Stimulated activated memory B cell treated with anti-CD40 and anti-IgM and Interleukin-4, amounts not matched to agents 10 μg/mL and 1 μg/mL and 100 μg/mL, for 72 hours (primary cell): ENCODE measurements at regions not wholly inside any gene's neighbourhood (a gene's known extent, or its start where the extent isn't known, plus 50 kb on each side); places are given as distances from the start of the nearest gene placed in this dataset.
A peak's percentile ranks its signal among the peaks of the same experiment; 100 is the strongest.

Source experiments
- ATAC-seq: fragments of 150-1000 bp; cut with Tn5 transposase; 2 replicates; pipeline ENCODE4 v1.10.0; 2021
- H3K27ac Mint-ChIP-seq: one replicate; pipeline ENCODE4 v1.8.0; 2022; ENCODE audit warnings: mild to moderate bottlenecking, mixed read lengths
- H3K27me3 Mint-ChIP-seq: one replicate; pipeline ENCODE4 v1.8.0; 2022; ENCODE audit warnings: mixed read lengths
- H3K36me3 Mint-ChIP-seq: one replicate; pipeline ENCODE4 v1.8.0; 2022; ENCODE audit warnings: mixed read lengths
- H3K4me1 Mint-ChIP-seq: one replicate; pipeline ENCODE4 v1.8.0; 2022; ENCODE audit warnings: mixed read lengths
- H3K4me3 Mint-ChIP-seq: one replicate; pipeline ENCODE4 v1.8.0; 2022; ENCODE audit warnings: mild to moderate bottlenecking, moderate library complexity, mixed read lengths
- H3K9me3 Mint-ChIP-seq: one replicate; pipeline ENCODE4 v1.8.0; 2022; ENCODE audit warnings: mixed read lengths

DNA sequence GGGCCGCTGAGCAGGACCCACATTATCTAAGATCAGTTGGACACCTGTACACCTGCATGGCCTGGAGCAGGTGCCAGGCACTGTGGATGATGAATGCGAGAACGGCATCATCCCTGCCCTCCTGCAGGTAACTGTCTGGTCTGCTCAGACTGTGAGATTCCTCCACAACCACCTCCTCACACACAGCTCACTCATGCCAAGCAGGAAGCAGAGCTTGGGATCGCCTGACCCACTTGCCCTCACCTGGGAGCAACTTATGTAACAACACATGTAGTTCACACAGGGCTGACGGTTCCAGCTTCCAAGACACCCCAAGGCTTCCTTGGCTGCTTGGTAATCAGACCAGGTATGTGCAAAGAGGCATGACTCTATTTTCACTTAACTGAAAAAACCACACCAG lies 359.2 kb downstream of the PREX1 start:
- Mint-ChIP-seq H3K9me3 (peaks cover 8% of the 10 kb centered on the region), H3K4me3 (no peak overlapping the region), H3K36me3 (no peaks in the 10 kb centered on the region), H3K27ac (no peak overlapping the region), H3K27me3 (peaks cover 8% of the 10 kb centered on the region), H3K4me1 (peaks cover 7% of the 10 kb centered on the region)
- ATAC-seq, result no peak

GRCh38 chr20:48467622-48468021 lies 360.2 kb downstream of the PREX1 start:
- Mint-ChIP-seq H3K36me3 (no peaks in the 10 kb centered on the region), H3K4me1 (peaks cover 7% of the 10 kb centered on the region), H3K4me3 (no peak overlapping the region), H3K9me3 (peaks cover 8% of the 10 kb centered on the region), H3K27me3 (peaks cover 17% of the 10 kb centered on the region), H3K27ac (no peak overlapping the region)
- peak; percentile 55 for ATAC-seq

DNA sequence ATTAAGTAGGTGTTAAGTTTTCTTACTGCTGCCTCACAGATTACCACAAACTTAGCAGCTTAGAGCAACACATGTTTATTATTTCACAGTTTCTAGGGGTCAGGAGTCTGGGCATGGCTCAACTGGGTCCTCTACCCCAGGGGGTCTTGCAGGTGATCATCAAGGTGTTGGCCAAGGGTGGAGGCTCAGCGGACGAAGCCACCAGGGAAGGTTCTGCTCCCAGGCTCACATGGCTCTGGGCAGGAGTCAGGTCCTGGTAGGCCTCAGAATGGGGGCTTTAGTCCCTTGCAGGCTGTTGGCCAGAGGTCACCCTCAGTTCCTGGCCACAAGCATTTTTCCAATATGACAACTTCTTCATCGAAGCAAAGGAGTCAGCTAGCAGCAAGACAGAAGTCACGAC lies 362.5 kb downstream of the PREX1 start:
- H3K27me3 Mint-ChIP-seq, result peaks cover 28% of the 10 kb centered on the region
- no peak for ATAC-seq
- H3K4me3 Mint-ChIP-seq, result no peak overlapping the region
- no peaks in the 10 kb centered on the region for H3K36me3 Mint-ChIP-seq
- peaks cover 20% of the 10 kb centered on the region for H3K4me1 Mint-ChIP-seq
- no peak overlapping the region for H3K27ac Mint-ChIP-seq
- H3K9me3 Mint-ChIP-seq, result peaks cover 8% of the 10 kb centered on the region

- peaks cover 28% of the 10 kb centered on the region for H3K27me3 Mint-ChIP-seq
- H3K27ac Mint-ChIP-seq, result no peak overlapping the region
- no peaks in the 10 kb centered on the region for H3K36me3 Mint-ChIP-seq
- no peak for ATAC-seq
- peaks cover 22% of the 10 kb centered on the region for H3K4me1 Mint-ChIP-seq
- peaks cover 8% of the 10 kb centered on the region for H3K9me3 Mint-ChIP-seq
- no peak overlapping the region for H3K4me3 Mint-ChIP-seq
These were observed 363.9 kb downstream of the PREX1 start for GRCh38 chr20:48463916-48464315.

DNA sequence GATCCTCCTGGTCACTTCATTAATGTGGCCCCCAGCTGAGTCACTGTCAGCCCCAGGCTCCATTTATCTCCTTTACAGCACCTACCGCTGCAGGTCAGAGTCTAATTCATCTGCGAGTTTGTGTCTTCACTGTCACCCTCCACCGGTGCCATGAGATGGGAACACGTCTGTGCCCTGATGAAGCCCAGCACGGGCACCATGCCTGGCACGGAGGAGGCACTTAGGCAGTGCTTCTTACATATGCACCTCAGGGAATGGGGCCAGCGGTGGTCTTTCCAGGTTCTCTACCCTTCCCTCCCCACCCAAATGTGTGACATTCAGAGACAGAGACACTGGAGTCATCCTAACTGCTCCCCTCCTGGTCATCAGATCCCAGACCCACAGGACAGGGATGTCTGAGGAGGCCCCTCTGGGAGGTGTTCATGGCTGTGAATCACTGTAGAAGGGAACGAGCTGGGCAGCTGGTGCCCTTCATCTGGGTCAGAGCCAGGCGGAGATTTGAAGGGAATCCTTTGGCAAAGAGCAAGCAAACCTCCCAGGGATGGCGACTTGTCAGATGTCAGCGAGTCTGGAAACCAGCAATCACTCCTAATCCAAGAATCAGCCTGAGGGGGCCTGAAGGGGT lies 364.6 kb downstream of the PREX1 start:
- H3K9me3 Mint-ChIP-seq, result peaks cover 8% of the 10 kb centered on the region
- H3K27me3 Mint-ChIP-seq, result peaks cover 33% of the 10 kb centered on the region
- H3K4me3 Mint-ChIP-seq, result no peak overlapping the region
- no peak overlapping the region for H3K27ac Mint-ChIP-seq
- no peak for ATAC-seq
- peaks cover 22% of the 10 kb centered on the region for H3K4me1 Mint-ChIP-seq
- H3K36me3 Mint-ChIP-seq, result no peaks in the 10 kb centered on the region

DNA sequence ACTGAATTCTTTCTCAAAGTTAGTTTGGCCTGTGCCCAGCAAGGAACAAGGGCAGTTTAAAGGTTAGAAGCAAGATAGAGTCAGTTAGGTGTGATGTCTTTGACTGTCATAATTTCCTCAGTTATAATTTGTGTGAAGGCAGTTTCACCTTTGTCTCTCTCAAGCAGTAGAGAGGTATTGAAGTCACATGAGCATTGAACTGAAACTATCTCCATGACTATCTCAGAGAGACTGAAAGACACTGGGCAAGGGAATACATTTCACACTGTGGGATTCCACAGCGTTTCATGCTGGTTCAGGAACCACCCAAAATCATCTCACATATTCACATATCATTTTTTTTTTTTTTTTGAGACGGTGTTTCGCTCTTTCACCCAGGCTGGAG lies 366.1 kb downstream of the PREX1 start:
- no peak for ATAC-seq
- Mint-ChIP-seq H3K9me3 (peaks cover 8% of the 10 kb centered on the region), H3K36me3 (no peaks in the 10 kb centered on the region), H3K27me3 (peaks cover 36% of the 10 kb centered on the region), H3K27ac (no peak overlapping the region), H3K4me1 (peaks cover 26% of the 10 kb centered on the region), H3K4me3 (no peak overlapping the region)

DNA sequence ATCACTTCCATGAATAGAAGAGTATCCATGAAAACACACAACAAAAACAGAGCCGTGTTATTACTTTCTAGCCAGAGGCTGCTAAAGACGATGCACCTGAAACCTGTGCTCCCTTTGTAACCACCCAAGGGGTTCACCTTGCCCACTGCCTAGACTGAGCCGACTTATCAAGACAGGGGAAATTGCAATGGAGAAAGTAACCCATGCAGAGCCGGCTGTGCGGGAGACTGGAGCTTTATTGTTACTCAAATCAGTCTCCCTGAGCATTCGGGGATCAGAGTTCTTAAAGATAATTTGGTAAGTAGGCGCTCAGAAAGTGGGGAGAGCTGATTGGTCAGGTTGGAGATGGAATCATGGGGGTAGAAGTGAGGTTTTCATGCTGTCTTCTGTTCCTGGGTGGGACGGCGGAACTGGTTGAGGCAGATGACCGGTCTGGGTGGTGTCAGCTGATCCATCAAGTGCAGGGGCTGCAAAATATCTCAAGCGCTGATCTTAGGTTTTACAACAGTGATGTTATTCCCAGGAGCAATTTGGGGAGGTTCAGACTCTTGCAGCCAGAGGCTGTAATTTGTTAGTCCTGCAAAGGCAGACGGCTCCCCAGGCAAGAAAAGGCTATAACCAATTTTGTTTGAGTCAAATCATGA lies 366.6 kb downstream of the PREX1 start:
- Mint-ChIP-seq H3K4me3 (peak overlapping the region; percentile 11), H3K9me3 (peaks cover 5% of the 10 kb centered on the region), H3K36me3 (no peaks in the 10 kb centered on the region), H3K27ac (peak overlapping the region; percentile 35), H3K4me1 (peaks cover 32% of the 10 kb centered on the region), H3K27me3 (peaks cover 36% of the 10 kb centered on the region)
- ATAC-seq, result no peak

GRCh38 chr20:48460681-48461080 lies 367.1 kb downstream of the PREX1 start:
- Mint-ChIP-seq H3K4me3 (peak overlapping the region; percentile 25), H3K36me3 (no peaks in the 10 kb centered on the region)

DNA sequence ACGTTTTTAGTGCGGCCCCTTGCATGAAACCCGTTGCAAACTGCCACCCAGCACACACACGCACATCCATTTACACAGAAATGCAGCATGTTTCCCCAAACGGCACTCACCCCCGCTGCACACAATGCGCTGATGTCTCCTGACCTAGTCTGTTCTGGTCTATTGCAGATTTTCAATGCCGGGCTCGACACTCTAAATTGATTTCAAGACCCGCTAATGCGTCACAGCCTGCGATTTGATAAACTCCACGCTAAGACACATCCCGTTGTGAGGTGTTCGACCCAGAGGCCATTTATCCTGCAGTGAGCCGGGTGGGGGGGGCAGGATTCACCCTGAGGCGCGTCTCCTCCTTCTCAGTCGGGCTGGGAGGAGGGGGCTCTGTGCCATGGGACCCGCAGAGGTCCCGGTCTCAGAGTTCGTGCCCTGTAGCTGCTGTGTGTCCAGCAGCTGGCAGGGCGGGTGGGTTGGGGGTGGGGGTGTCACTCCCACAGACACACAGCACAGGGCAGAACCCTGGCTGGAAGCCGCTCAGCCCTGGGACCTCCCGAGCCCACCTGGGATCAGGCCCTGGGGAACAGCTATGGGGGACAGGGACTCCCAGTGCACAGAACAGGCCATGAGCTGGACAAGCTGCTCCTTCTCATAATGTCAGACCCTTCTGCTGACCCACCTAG lies 367.9 kb downstream of the PREX1 start:
- Mint-ChIP-seq H3K27ac (no peak overlapping the region), H3K4me3 (no peak overlapping the region), H3K36me3 (no peaks in the 10 kb centered on the region), H3K27me3 (peaks cover 48% of the 10 kb centered on the region), H3K9me3 (no peaks in the 10 kb centered on the region), H3K4me1 (peaks cover 39% of the 10 kb centered on the region)
- ATAC-seq, result no peak

More at GRCh38 chr20:48460681-48461080, 367.1 kb downstream of the PREX1 start:
- Mint-ChIP-seq H3K4me1 (peaks cover 37% of the 10 kb centered on the region), H3K9me3 (peaks cover 3% of the 10 kb centered on the region), H3K27me3 (peaks cover 39% of the 10 kb centered on the region), H3K27ac (peak overlapping the region; percentile 35)
- ATAC-seq, result peak; percentile 32

GRCh38 chr20:48458601-48459385 lies 369.0 kb downstream of the PREX1 start:
- no peaks in the 10 kb centered on the region for H3K9me3 Mint-ChIP-seq
- no peak overlapping the region for H3K4me3 Mint-ChIP-seq
- no peaks in the 10 kb centered on the region for H3K36me3 Mint-ChIP-seq
- H3K27me3 Mint-ChIP-seq, result peaks cover 53% of the 10 kb centered on the region
- ATAC-seq, result no peak
- H3K27ac Mint-ChIP-seq, result no peak overlapping the region
- peaks cover 39% of the 10 kb centered on the region for H3K4me1 Mint-ChIP-seq

GRCh38 chr20:48458003-48458377 lies 369.8 kb downstream of the PREX1 start:
- Mint-ChIP-seq H3K9me3 (no peaks in the 10 kb centered on the region), H3K4me3 (peak overlapping the region; percentile 13), H3K27me3 (peaks cover 53% of the 10 kb centered on the region), H3K36me3 (no peaks in the 10 kb centered on the region), H3K27ac (no peak overlapping the region), H3K4me1 (peaks cover 39% of the 10 kb centered on the region)
- ATAC-seq, result no peak

DNA sequence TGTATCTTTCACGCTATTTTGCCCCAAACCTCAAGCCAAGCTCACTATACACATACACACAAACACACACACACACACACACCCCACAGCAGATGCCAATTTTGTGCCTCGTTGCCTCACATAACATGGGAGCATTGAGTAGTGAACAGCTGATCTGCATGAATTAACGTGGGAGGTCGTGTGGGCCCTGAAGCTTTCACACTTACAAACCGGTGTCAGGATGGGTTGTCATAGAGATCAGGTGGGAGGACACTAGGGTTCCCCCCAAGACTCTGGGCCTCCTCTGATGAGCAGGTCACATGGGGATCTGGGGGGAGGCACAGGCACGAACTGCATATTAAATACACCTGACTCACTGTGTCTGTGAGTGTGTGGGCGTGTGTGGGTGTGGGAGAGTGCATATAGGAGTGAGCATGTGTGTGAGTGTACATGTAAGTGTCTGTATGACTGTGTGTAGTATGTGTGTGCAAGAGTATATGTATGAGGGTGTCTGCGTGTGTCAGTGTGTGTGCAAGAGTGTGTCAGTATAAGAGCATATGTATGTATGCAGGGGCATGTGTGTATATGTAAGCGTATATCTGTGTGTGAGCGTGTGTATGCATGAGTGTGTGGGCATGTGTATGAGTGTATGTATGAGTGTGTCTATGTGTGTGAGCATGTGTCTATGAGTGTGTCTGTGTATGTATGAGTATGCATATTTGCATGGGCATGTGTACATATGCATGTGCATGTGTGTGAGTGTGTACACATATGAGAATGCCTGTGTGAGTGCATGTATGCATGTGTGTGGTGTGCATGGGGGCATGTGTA lies 370.4 kb downstream of the PREX1 start:
- Mint-ChIP-seq H3K9me3 (no peaks in the 10 kb centered on the region), H3K36me3 (no peaks in the 10 kb centered on the region), H3K4me1 (peaks cover 39% of the 10 kb centered on the region), H3K4me3 (no peak overlapping the region), H3K27me3 (peaks cover 47% of the 10 kb centered on the region), H3K27ac (peak overlapping the region; percentile 1)
- peak; percentile 69 for ATAC-seq

DNA sequence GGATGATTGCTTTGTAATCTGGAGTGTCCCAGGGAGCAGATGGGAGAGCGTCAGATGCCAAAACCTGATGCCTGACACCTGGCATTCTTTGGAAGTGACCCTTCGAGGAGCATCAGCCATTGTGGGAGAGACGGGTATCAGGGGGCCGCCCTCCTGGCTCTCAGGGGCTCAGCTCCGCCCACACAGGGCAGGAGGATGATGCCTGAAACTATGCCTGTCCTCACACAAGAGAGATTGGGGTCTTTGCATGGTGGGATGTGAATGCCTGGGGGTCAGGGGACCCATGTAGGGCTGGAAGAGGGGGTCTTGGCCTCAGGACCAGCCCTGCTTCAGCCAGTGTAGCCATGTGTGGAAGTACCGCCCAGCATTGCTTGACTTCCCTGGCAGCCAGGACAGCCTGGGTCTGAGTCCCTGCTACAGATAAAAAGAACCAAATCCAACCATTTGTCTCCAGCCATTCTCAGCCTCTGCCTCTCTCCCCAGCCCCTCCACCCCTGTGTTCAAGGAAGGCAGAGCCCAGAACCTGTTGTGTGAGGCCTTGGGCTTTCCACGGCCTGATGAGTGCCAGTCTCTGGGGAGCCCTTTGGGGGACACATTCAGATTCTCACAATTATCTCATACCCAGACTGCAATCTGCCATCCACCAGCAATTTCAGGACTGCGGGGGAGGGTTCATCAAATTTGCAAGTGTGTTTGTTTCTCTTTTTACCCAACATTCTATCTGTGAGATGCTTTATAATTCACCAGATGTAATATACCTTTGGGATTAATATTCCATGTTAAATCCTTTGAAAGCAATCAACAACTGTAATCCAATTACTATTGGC lies 371.2 kb downstream of the PREX1 start:
- Mint-ChIP-seq H3K9me3 (peaks cover 3% of the 10 kb centered on the region), H3K4me3 (no peak overlapping the region), H3K27ac (peak overlapping the region; percentile 1), H3K4me1 (peaks cover 38% of the 10 kb centered on the region), H3K27me3 (peaks cover 47% of the 10 kb centered on the region), H3K36me3 (no peaks in the 10 kb centered on the region)
- peak; percentile 86 for ATAC-seq
